ENCODE measurements at regions not wholly inside any gene's neighbourhood (a gene's known extent, or its start where the extent isn't known, plus 50 kb on each side); places are given as distances from the start of the nearest gene placed in this dataset.

- TF ChIP-seq CTCF (IDR thresholded peaks at IDR 0.05): no peak
- no peak for TF ChIP-seq POLR2A (IDR thresholded peaks at IDR 0.05)
Measured at GRCh38 chr9:107547303-107547702, 57.7 kb upstream of the KLF4 start.

Measured in vagina (tissue), 2 donors.